ENCODE measurements at regions not wholly inside any gene's neighbourhood (a gene's known extent, or its start where the extent isn't known, plus 50 kb on each side); places are given as distances from the start of the nearest gene placed in this dataset.

DNA sequence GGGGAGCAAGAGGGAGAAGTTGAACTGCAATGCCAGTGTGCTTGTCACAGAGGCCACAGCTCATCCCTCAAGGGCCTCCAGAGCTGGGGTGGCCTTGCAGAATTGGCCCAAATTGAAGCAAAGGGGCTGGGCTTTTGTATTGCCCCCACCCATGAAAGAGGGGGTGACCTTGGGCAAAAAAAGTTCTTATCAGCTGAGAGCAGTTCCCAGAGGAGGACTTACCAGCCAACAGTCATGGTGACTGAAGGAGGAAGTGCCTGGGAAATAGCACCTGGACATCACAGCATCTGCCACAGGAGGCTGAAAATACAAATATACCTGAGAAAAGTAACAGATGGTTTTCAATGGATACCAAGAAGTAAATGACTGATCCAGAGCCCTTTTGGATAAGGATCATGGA lies 262.4 kb downstream of the MID1IP1 start:
- intact Hi-C loops (cut with micrococcal nuclease) = no loop called here
- Histone ChIP-seq H3K4me2 (ENCODE audit: low read length) (no peak overlapping the region), H3K9ac (ENCODE audit: low read length) (no peak overlapping the region), H2AFZ (ENCODE audit: low read depth, low read length, poor library complexity, severe bottlenecking) (no peak overlapping the region), H3K4me3 (replicated peaks in 1 of 2; ENCODE audit: low read depth in 1 of 2, low read length in 2 of 2) (no peak overlapping the region), H3K36me3 (ENCODE audit: control insufficient read depth in 1 of 2, insufficient read depth in 2 of 2, low read length in 2 of 2) (no peaks in the 10 kb centered on the region), H3K9me2 (ENCODE audit: insufficient read depth) (no peaks in the 10 kb centered on the region), H3K9me3 (ENCODE audit: control insufficient read depth in 1 of 2, insufficient read depth in 1 of 2, low read depth in 1 of 2, low read length in 2 of 2) (no peaks in the 10 kb centered on the region), H3K4me1 (ENCODE audit: control insufficient read depth in 1 of 2, insufficient read depth in 2 of 2, low read length in 2 of 2) (no peaks in the 10 kb centered on the region), H3K27ac (ENCODE audit: low read depth, low read length) (no peak overlapping the region), H4K20me1 (ENCODE audit: insufficient read depth) (no peaks in the 10 kb centered on the region), H3K27me3 (ENCODE audit: insufficient read depth, low read length) (no peaks in the 10 kb centered on the region), H3K79me2 (ENCODE audit: insufficient read depth, low read length) (no peaks in the 10 kb centered on the region)
- RAD21 ChIA-PET (ENCODE audit: low non-redundant PET in 1 of 2, low total read pairs in 2 of 2, uncharacterized antibody in 2 of 2, unreplicated experiment in 2 of 2) = no interaction called here
- CTCF ChIA-PET = no interaction called here
- BruUV-seq (replicated peaks) = no TSS peak
- no peak for DNase-seq (ENCODE audit: low read depth, low spot score)
- TF ChIP-seq SRF (IDR thresholded peaks at IDR 0.05; ENCODE audit: low read depth) (no peak), ZFX (IDR thresholded peaks at IDR 0.05) (no peak), ZNF274 (IDR thresholded peaks at IDR 0.05; ENCODE audit: low read depth, low read length) (no peak), SIN3A (IDR thresholded peaks at IDR 0.05; ENCODE audit: low read depth) (no peak), YY1 (IDR thresholded peaks at IDR 0.05; ENCODE audit: extremely low read depth, insufficient replicate concordance, low read depth, low read length) (no peak), SP1 (IDR thresholded peaks at IDR 0.05; ENCODE audit: low read depth) (no peak), CTCF (IDR thresholded peaks at IDR 0.05 in 2 of 3, conservative IDR thresholded peaks at IDR 0.05 in 1 of 3; ENCODE audit: borderline replicate concordance in 1 of 3, insufficient read depth in 1 of 3, low read depth in 2 of 3, low read length in 2 of 3) (no peak), JUND (IDR thresholded peaks at IDR 0.05) (no peak), CBX3 (IDR thresholded peaks at IDR 0.05; ENCODE audit: low read depth) (no peak), EGR1 (IDR thresholded peaks at IDR 0.05; ENCODE audit: low read depth) (no peak)
- TF ChIP-seq, protein P1, sequence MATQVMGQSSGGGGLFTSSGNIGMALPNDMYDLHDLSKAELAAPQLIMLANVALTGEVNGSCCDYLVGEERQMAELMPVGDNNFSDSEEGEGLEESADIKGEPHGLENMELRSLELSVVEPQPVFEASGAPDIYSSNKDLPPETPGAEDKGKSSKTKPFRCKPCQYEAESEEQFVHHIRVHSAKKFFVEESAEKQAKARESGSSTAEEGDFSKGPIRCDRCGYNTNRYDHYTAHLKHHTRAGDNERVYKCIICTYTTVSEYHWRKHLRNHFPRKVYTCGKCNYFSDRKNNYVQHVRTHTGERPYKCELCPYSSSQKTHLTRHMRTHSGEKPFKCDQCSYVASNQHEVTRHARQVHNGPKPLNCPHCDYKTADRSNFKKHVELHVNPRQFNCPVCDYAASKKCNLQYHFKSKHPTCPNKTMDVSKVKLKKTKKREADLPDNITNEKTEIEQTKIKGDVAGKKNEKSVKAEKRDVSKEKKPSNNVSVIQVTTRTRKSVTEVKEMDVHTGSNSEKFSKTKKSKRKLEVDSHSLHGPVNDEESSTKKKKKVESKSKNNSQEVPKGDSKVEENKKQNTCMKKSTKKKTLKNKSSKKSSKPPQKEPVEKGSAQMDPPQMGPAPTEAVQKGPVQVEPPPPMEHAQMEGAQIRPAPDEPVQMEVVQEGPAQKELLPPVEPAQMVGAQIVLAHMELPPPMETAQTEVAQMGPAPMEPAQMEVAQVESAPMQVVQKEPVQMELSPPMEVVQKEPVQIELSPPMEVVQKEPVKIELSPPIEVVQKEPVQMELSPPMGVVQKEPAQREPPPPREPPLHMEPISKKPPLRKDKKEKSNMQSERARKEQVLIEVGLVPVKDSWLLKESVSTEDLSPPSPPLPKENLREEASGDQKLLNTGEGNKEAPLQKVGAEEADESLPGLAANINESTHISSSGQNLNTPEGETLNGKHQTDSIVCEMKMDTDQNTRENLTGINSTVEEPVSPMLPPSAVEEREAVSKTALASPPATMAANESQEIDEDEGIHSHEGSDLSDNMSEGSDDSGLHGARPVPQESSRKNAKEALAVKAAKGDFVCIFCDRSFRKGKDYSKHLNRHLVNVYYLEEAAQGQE (IDR thresholded peaks at IDR 0.05; ENCODE audit: low read depth) = no peak
- TF ChIP-seq, protein P2, sequence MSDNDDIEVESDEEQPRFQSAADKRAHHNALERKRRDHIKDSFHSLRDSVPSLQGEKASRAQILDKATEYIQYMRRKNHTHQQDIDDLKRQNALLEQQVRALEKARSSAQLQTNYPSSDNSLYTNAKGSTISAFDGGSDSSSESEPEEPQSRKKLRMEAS (IDR thresholded peaks at IDR 0.05) = no peak
- POLR2A ChIA-PET = no interaction called here
- no peak for ATAC-seq

Measured in HCT116 (cell line).